ENCODE measurements at regions not wholly inside any gene's neighbourhood (a gene's known extent, or its start where the extent isn't known, plus 50 kb on each side); places are given as distances from the start of the nearest gene placed in this dataset.
A peak's percentile ranks its signal among the peaks of the same experiment; 100 is the strongest.
"Not testable (repeated sequence)": the region's sequence is repeated elsewhere in the genome, so short reads cannot be mapped to it uniquely, and the experiment has no call there.

- H3K4me3 Mint-ChIP-seq = no peak overlapping the region
- peaks cover 0 to 2% (median 0%) of the 10 kb centered on the region in 3 donors for H3K4me1 Mint-ChIP-seq
- peaks cover 0 to 4% (median 1%) of the 10 kb centered on the region in 3 donors for H3K9me3 Mint-ChIP-seq
- H3K36me3 Mint-ChIP-seq = peaks cover 3% of the 10 kb centered on the region
- peaks cover 4% of the 10 kb centered on the region for H3K27me3 Mint-ChIP-seq
- H3K27ac Mint-ChIP-seq = no peak overlapping the region
These were observed 302.0 kb upstream of the ECI2 start for GRCh38 chr6:4437342-4437741.

DNA sequence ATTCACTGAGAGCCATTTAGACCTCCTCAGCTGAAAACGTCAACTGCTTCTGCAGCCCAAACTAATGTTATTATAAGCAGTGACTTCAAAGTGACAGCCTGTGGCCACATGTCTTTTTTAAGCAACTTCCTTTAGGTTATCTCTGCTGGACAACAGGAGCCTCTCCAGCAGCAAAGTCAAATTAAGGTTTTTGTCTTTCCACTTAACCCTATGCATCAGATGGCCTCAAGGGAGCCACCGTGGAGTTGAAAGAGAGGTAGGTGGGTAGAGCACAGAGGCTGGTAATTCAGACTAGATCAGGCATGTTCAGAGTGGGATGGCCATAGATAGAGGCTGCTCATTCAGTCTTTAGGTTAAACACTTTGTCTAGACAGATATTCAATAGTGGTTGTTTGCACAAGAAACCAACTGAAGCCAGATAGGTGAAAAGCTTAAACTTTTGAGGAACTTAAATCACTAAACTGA, 300.6 kb upstream of the ECI2 start:
- H3K27ac Mint-ChIP-seq = no peak overlapping the region
- H3K4me1 Mint-ChIP-seq = peaks cover 0 to 2% (median 0%) of the 10 kb centered on the region in 3 donors

GRCh38 chr6:4434655-4435054, 299.3 kb upstream of the ECI2 start:
- Mint-ChIP-seq H3K36me3 (peaks cover 3% of the 10 kb centered on the region), H3K27me3 (peaks cover 4% of the 10 kb centered on the region), H3K4me3 (no peak overlapping the region), H3K9me3 (peaks cover under 1 to 1% (median 1%) of the 10 kb centered on the region in 3 donors), H3K27ac (no peak overlapping the region), H3K4me1 (peaks cover 0 to 2% (median 0%) of the 10 kb centered on the region in 3 donors)

More for the DNA sequence above, 300.6 kb upstream of the ECI2 start:
- Mint-ChIP-seq H3K36me3 (peaks cover 3% of the 10 kb centered on the region), H3K4me3 (no peak overlapping the region), H3K27me3 (peaks cover 4% of the 10 kb centered on the region), H3K9me3 (peaks cover 0 to 2% (median 1%) of the 10 kb centered on the region in 3 donors)

GRCh38 chr6:4433199-4433598, 297.8 kb upstream of the ECI2 start:
- Mint-ChIP-seq H3K9me3 (peaks cover 2 to 6% (median 4%) of the 10 kb centered on the region in 3 donors), H3K27me3 (peaks cover 4% of the 10 kb centered on the region), H3K27ac (no peak overlapping the region), H3K4me1 (peaks cover 0 to 2% (median 0%) of the 10 kb centered on the region in 3 donors), H3K4me3 (no peak overlapping the region), H3K36me3 (peaks cover 3% of the 10 kb centered on the region)

DNA sequence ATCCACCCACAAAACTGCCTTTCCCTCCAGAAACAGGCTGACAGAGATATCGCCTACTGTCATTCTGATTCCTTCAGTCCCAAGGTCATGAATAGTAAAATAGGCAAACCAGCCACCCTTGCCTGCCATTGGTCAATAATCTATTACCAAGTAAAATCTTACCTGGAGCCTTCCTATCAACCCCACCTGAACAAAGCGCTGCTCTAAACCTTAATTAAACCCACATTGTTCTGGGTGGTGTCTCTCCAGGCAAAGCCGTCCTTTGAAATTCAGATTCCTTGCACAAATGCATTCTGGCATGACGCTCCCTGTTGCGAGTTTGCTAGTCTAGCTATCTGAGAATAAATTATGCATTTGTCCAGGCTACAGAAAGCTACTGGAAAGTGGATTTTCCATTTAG, 291.6 kb upstream of the ECI2 start:
- Mint-ChIP-seq H3K9me3 (peaks cover 2 to 16% (median 10%) of the 10 kb centered on the region in 3 donors), H3K27ac (no peak overlapping the region), H3K36me3 (peaks cover 3% of the 10 kb centered on the region), H3K4me3 (no peak overlapping the region), H3K27me3 (no peaks in the 10 kb centered on the region), H3K4me1 (peaks cover under 1% of the 10 kb centered on the region in 3 donors)

- Mint-ChIP-seq H3K9me3 (peaks cover 3 to 23% (median 11%) of the 10 kb centered on the region in 3 donors), H3K27me3 (no peaks in the 10 kb centered on the region), H3K27ac (no peak overlapping the region), H3K4me1 (peaks cover 20 to 24% (median 21%) of the 10 kb centered on the region in 3 donors), H3K4me3 (no peak overlapping the region), H3K36me3 (peaks cover 3% of the 10 kb centered on the region)
These were observed 286.5 kb upstream of the ECI2 start for GRCh38 chr6:4421837-4422236.

- peaks cover 3% of the 10 kb centered on the region for H3K36me3 Mint-ChIP-seq
- peak overlapping the region in 2 of 4 donors; percentile 26 to 75 for H3K4me3 Mint-ChIP-seq
- peaks cover 20 to 24% (median 21%) of the 10 kb centered on the region in 3 donors for H3K4me1 Mint-ChIP-seq
- H3K9me3 Mint-ChIP-seq = peaks cover 3 to 19% (median 6%) of the 10 kb centered on the region in 3 donors
- no peaks in the 10 kb centered on the region for H3K27me3 Mint-ChIP-seq
- no peak overlapping the region for H3K27ac Mint-ChIP-seq
These were observed 284.9 kb upstream of the ECI2 start for GRCh38 chr6:4420160-4420865.

DNA sequence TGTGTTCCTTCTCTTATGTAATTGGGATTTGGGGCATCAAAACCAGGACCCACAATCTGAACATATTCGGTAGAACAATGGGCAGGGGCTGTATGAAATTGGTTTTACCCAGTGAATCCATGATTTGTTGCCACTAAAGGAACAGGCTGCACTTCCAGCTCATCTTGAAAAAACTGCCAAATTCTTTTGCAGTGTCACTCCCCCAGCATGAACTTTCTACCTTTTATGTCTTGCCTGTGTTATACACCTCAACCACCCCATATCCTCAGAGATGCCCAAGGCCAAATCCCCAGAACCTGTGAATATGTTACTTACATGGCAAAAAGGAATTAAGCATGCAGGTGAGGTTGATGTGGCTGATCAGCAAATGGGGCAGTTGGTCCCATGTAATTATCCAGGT, 280.2 kb upstream of the ECI2 start:
- Mint-ChIP-seq H3K36me3 (peaks cover under 1% of the 10 kb centered on the region), H3K4me1 (peaks cover 7 to 9% (median 8%) of the 10 kb centered on the region in 3 donors), H3K27me3 (no peaks in the 10 kb centered on the region)

GRCh38 chr6:4414078-4414477, 278.7 kb upstream of the ECI2 start:
- not testable (repeated sequence) for H3K36me3 Mint-ChIP-seq, H3K27ac Mint-ChIP-seq, H3K9me3 Mint-ChIP-seq, H3K4me3 Mint-ChIP-seq, H3K27me3 Mint-ChIP-seq
- H3K4me1 Mint-ChIP-seq = peaks cover 8 to 16% (median 9%) of the 10 kb centered on the region in 3 donors

More for the DNA sequence above, 280.2 kb upstream of the ECI2 start:
- Mint-ChIP-seq H3K9me3 (peaks cover 0 to 6% (median 3%) of the 10 kb centered on the region in 3 donors), H3K27ac (no peak overlapping the region), H3K4me3 (no peak overlapping the region)

DNA sequence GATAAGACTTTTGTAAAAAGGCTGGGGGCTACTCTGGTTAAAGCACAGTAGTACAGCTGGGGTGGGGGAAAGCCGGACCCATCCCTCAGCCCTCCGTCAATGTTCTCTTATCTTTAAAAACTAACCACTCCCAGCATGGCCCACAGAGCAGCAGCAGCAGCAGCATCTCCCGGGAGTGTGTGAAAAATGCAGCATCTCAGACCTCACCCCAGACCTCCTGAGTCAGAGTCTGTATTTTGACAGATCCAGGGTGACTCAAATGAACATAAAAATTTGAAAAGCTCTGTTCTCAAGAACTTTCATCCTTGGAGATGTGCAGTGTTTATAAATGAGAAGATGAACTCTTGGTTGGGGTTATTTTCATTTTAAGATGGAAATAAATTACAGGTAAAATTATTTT, 277.7 kb upstream of the ECI2 start:
- Mint-ChIP-seq H3K9me3 (peaks cover 1 to 8% (median 3%) of the 10 kb centered on the region in 3 donors), H3K27ac (peak overlapping the region in 1 of 3 donors; percentile 39), H3K4me1 (peaks cover 17 to 25% (median 18%) of the 10 kb centered on the region in 3 donors), H3K27me3 (peaks cover 1% of the 10 kb centered on the region), H3K36me3 (no peaks in the 10 kb centered on the region), H3K4me3 (no peak overlapping the region)

DNA sequence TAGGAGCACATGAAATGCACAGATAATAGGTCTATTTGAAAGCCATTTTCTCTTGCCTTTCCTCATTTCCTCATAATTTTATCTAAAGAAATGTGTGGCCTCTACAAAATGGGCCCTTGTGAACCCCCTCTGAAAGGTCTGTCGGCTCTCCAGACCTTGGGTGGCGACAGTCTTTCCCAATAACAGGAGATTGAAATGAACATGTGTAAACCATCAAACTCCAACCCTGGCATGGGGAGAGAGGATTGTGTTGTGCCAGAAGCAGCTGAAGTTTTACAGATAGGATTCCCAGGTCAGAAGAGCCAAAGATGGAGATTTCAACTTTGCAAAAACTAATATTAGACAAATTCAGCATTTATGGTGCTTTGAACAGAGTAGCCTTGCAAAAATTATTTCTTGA, 277.1 kb upstream of the ECI2 start:
- H3K4me3 Mint-ChIP-seq = no peak overlapping the region
- H3K36me3 Mint-ChIP-seq = peaks cover 3% of the 10 kb centered on the region
- peaks cover 1% of the 10 kb centered on the region for H3K27me3 Mint-ChIP-seq
- no peak overlapping the region for H3K27ac Mint-ChIP-seq
- peaks cover 23 to 31% (median 24%) of the 10 kb centered on the region in 3 donors for H3K4me1 Mint-ChIP-seq
- H3K9me3 Mint-ChIP-seq = peaks cover 1 to 12% (median 3%) of the 10 kb centered on the region in 3 donors

GRCh38 chr6:4412077-4412476, 276.7 kb upstream of the ECI2 start:
- Mint-ChIP-seq H3K9me3 (peaks cover 1 to 15% (median 6%) of the 10 kb centered on the region in 3 donors), H3K27ac (no peak overlapping the region), H3K27me3 (peaks cover 1% of the 10 kb centered on the region), H3K4me1 (peaks cover 24 to 35% (median 24%) of the 10 kb centered on the region in 3 donors), H3K36me3 (peaks cover 3% of the 10 kb centered on the region), H3K4me3 (no peak overlapping the region)

GRCh38 chr6:4407710-4408109, 272.3 kb upstream of the ECI2 start:
- Mint-ChIP-seq H3K27ac (peak overlapping the region; percentile 2 to 88 (median 84)), H3K4me3 (peak overlapping the region in 2 of 4 donors; percentile 34 to 54), H3K9me3 (peaks cover 1 to 17% (median 11%) of the 10 kb centered on the region in 3 donors), H3K4me1 (peaks cover 30 to 50% (median 36%) of the 10 kb centered on the region in 3 donors)
- not testable (repeated sequence) for H3K36me3 Mint-ChIP-seq, H3K27me3 Mint-ChIP-seq

DNA sequence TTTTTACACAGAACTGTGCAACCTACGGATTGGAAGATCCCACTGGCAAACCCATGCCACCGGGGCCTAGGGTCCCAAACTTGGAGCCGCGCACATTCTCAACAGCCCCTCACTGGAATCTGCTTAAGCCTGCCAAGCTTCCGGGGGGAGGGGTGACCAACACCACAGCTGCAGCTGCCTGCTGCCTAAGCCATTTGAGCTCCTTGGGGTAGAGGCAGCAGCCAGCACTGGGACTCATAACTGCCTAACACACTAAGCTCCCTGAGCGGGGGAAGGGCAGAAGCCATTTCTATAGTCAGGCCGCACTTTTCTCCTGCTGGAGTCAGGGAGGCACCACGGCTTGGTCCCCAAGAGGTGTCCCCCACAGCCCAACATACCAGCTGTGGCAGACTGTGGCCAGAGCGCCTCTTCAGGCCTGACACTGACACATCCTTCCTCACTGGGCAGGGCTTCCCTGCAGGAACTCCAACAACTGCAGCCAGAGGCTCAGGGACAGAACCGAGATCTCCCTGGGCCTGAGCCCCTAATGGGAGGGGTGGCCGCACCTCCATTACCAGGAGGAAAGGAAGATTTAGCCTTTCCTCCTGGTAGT, 270.3 kb upstream of the ECI2 start:
- Mint-ChIP-seq H3K4me3 (no peak overlapping the region), H3K36me3 (peaks cover 6% of the 10 kb centered on the region), H3K27me3 (peaks cover 3% of the 10 kb centered on the region), H3K9me3 (peaks cover 1 to 17% (median 11%) of the 10 kb centered on the region in 3 donors), H3K4me1 (peaks cover 30 to 50% (median 36%) of the 10 kb centered on the region in 3 donors), H3K27ac (no peak overlapping the region)

GRCh38 chr6:4404415-4404814, 269.0 kb upstream of the ECI2 start:
- Mint-ChIP-seq H3K27me3 (peaks cover 4% of the 10 kb centered on the region), H3K9me3 (peaks cover under 1 to 17% (median 11%) of the 10 kb centered on the region in 3 donors), H3K4me3 (no peak overlapping the region), H3K4me1 (peaks cover 22 to 37% (median 27%) of the 10 kb centered on the region in 3 donors), H3K36me3 (peaks cover 6% of the 10 kb centered on the region), H3K27ac (no peak overlapping the region)
